ENCODE measurements at regions not wholly inside any gene's neighbourhood (a gene's known extent, or its start where the extent isn't known, plus 50 kb on each side); places are given as distances from the start of the nearest gene placed in this dataset.
"Not testable (repeated sequence)": the region's sequence is repeated elsewhere in the genome, so short reads cannot be mapped to it uniquely, and the experiment has no call there.

DNA sequence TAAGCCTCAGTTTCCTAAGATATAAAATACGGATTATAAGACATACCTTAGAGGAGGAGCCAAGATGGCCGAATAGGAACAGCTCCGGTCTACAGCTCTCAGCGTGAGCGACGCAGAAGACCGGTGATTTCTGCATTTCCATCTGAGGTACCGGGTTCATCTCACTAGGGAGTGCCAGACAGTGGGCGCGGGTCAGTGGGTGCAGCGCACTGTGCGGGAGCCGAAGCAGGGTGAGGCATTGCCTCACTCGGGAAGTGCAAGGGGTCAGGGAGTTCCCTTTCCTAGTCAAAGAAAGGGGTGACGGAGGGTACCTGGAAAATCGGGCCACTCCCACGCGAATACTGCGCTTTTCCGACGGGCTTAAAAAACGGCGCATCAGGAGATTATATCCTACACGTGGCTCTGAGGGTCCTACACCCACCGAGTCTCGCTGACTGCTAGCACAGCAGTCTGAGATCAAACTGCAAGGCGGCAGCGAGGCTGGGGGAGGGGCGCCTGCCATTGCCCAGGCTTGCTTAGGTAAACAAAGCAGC, 1877.1 kb upstream of the C9orf72 start:
- TF ChIP-seq, protein P1, sequence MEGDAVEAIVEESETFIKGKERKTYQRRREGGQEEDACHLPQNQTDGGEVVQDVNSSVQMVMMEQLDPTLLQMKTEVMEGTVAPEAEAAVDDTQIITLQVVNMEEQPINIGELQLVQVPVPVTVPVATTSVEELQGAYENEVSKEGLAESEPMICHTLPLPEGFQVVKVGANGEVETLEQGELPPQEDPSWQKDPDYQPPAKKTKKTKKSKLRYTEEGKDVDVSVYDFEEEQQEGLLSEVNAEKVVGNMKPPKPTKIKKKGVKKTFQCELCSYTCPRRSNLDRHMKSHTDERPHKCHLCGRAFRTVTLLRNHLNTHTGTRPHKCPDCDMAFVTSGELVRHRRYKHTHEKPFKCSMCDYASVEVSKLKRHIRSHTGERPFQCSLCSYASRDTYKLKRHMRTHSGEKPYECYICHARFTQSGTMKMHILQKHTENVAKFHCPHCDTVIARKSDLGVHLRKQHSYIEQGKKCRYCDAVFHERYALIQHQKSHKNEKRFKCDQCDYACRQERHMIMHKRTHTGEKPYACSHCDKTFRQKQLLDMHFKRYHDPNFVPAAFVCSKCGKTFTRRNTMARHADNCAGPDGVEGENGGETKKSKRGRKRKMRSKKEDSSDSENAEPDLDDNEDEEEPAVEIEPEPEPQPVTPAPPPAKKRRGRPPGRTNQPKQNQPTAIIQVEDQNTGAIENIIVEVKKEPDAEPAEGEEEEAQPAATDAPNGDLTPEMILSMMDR (IDR thresholded peaks at IDR 0.05; ENCODE audit: low read length), result not testable (repeated sequence)
- not testable (repeated sequence) for TF ChIP-seq EZH2 (IDR thresholded peaks at IDR 0.05; ENCODE audit: borderline replicate concordance, low read length)
